ENCODE measurements at regions not wholly inside any gene's neighbourhood (a gene's known extent, or its start where the extent isn't known, plus 50 kb on each side); places are given as distances from the start of the nearest gene placed in this dataset.

GRCh38 chr2:67790622-67791021 lies 272.2 kb downstream of the C1D start:
- Histone ChIP-seq H3K9me3 (no peaks in the 10 kb centered on the region), H3K27me3 (no peaks in the 10 kb centered on the region), H3K4me3 (no peak overlapping the region), H3K4me1 (no peaks in the 10 kb centered on the region), H3K27ac (no peak overlapping the region), H3K36me3 (no peaks in the 10 kb centered on the region)
- WGBS, 2 donors, result 75 to 76% methylated on average over 2 of the region's 2 CpGs
- no peak for TF ChIP-seq CTCF (IDR thresholded peaks at IDR 0.05)
- no peak for TF ChIP-seq EP300 (IDR thresholded peaks at IDR 0.05)
- no peak for TF ChIP-seq POLR2A (IDR thresholded peaks at IDR 0.05)
- no peak for DNase-seq (ENCODE audit: low spot score in 2 of 2)

- Histone ChIP-seq H3K9me3 (no peaks in the 10 kb centered on the region), H3K27ac (no peak overlapping the region), H3K4me1 (no peaks in the 10 kb centered on the region), H3K36me3 (no peaks in the 10 kb centered on the region), H3K4me3 (no peak overlapping the region), H3K27me3 (no peaks in the 10 kb centered on the region)
- WGBS, 2 donors, result 23 to 29% methylated on average over 4 of the region's 4 CpGs
- DNase-seq (ENCODE audit: low spot score in 2 of 2), result no peak
- TF ChIP-seq EP300 (IDR thresholded peaks at IDR 0.05) (no peak), CTCF (IDR thresholded peaks at IDR 0.05) (no peak)
These were observed 270.6 kb downstream of the C1D start for GRCh38 chr2:67792191-67792590.

GRCh38 chr2:67792681-67793091 lies 270.1 kb downstream of the C1D start:
- 30 to 34% methylated on average over 8 of the region's 8 CpGs for WGBS, 2 donors
- no peak for DNase-seq (ENCODE audit: low spot score in 2 of 2)
- Histone ChIP-seq H3K4me3 (no peak overlapping the region), H3K36me3 (no peaks in the 10 kb centered on the region), H3K27me3 (no peaks in the 10 kb centered on the region), H3K9me3 (no peaks in the 10 kb centered on the region), H3K4me1 (peaks cover 0 to 4% (median 0%) of the 10 kb centered on the region in 4 donors), H3K27ac (no peak overlapping the region)
- TF ChIP-seq POLR2A (IDR thresholded peaks at IDR 0.05), result no peak
- TF ChIP-seq CTCF (IDR thresholded peaks at IDR 0.05), result no peak
- no peak for TF ChIP-seq EP300 (IDR thresholded peaks at IDR 0.05)

GRCh38 chr2:67797801-67798540 lies 264.8 kb downstream of the C1D start:
- peak in 1 of 2 donors; percentile 28 for DNase-seq (ENCODE audit: low spot score in 2 of 2)
- Histone ChIP-seq H3K27me3 (no peaks in the 10 kb centered on the region), H3K36me3 (no peaks in the 10 kb centered on the region), H3K9me3 (no peaks in the 10 kb centered on the region), H3K4me3 (no peak overlapping the region), H3K27ac (no peak overlapping the region), H3K4me1 (peaks cover 0 to 11% (median 0%) of the 10 kb centered on the region in 4 donors)
- 35 to 37% methylated on average over 7 of the region's 7 CpGs for WGBS, 2 donors
- TF ChIP-seq POLR2A (IDR thresholded peaks at IDR 0.05) (no peak), CTCF (IDR thresholded peaks at IDR 0.05) (no peak)

- no peak overlapping the region for H3K27ac ChIP-seq
These were observed 264.2 kb downstream of the C1D start for GRCh38 chr2:67798541-67799160.

More at GRCh38 chr2:67798541-67799160, 264.2 kb downstream of the C1D start:
- TF ChIP-seq POLR2A (IDR thresholded peaks at IDR 0.05) (no peak), EP300 (IDR thresholded peaks at IDR 0.05) (no peak), CTCF (IDR thresholded peaks at IDR 0.05) (no peak)
- H3K9me3 ChIP-seq, result no peaks in the 10 kb centered on the region
- WGBS, 2 donors, result 47 to 54% methylated on average over 5 of the region's 5 CpGs
- DNase-seq (ENCODE audit: low spot score in 2 of 2), result no peak
- H3K36me3 ChIP-seq, result no peaks in the 10 kb centered on the region
- no peak overlapping the region for H3K4me3 ChIP-seq
- no peaks in the 10 kb centered on the region for H3K27me3 ChIP-seq
- peaks cover 0 to 11% (median 0%) of the 10 kb centered on the region in 4 donors for H3K4me1 ChIP-seq

Data from tibial nerve (tissue), 4 donors.